ENCODE measurements at regions not wholly inside any gene's neighbourhood (a gene's known extent, or its start where the extent isn't known, plus 50 kb on each side); places are given as distances from the start of the nearest gene placed in this dataset.

GRCh38 chr14:66081594-66082376 lies 404.4 kb upstream of the CCDC196 start:
- no peaks in the 10 kb centered on the region for H3K79me2 ChIP-seq (ENCODE audit: insufficient read depth, low read depth)
- no peak overlapping the region for H3K4me2 ChIP-seq
- no peaks in the 10 kb centered on the region for H3K36me3 ChIP-seq (ENCODE audit: insufficient read depth)
- no peak overlapping the region for H3K27ac ChIP-seq
- H4K20me1 ChIP-seq (ENCODE audit: insufficient read depth) = no peaks in the 10 kb centered on the region
- no peak overlapping the region for H3K4me3 ChIP-seq (IDR thresholded peaks at IDR 0.05; ENCODE audit: insufficient read depth, low read depth, low read length)
- H3K9ac ChIP-seq = no peak overlapping the region
- H3K4me1 ChIP-seq (ENCODE audit: low read depth, poor library complexity, severe bottlenecking) = no peaks in the 10 kb centered on the region
- TF ChIP-seq CTCF (conservative IDR thresholded peaks at IDR 0.05; ENCODE audit: low read depth, low read length) = no peak
- H3K27me3 ChIP-seq (ENCODE audit: insufficient read depth, low read depth) = no peaks in the 10 kb centered on the region
- H2AFZ ChIP-seq (ENCODE audit: low read depth) = no peak overlapping the region

GRCh38 chr14:66085224-66085623 lies 400.9 kb upstream of the CCDC196 start:
- H3K9ac ChIP-seq = no peak overlapping the region
- no peak for TF ChIP-seq CTCF (conservative IDR thresholded peaks at IDR 0.05; ENCODE audit: low read depth, low read length)

GRCh38 chr14:66085665-66086064 lies 400.5 kb upstream of the CCDC196 start:
- Histone ChIP-seq H3K27ac (no peak overlapping the region), H3K4me1 (ENCODE audit: low read depth, poor library complexity, severe bottlenecking) (no peaks in the 10 kb centered on the region), H3K9ac (no peak overlapping the region), H3K4me3 (IDR thresholded peaks at IDR 0.05; ENCODE audit: insufficient read depth, low read depth, low read length) (no peak overlapping the region), H4K20me1 (ENCODE audit: insufficient read depth) (no peaks in the 10 kb centered on the region), H2AFZ (ENCODE audit: low read depth) (no peak overlapping the region), H3K36me3 (ENCODE audit: insufficient read depth) (no peaks in the 10 kb centered on the region), H3K79me2 (ENCODE audit: insufficient read depth, low read depth) (no peaks in the 10 kb centered on the region), H3K4me2 (no peak overlapping the region), H3K27me3 (ENCODE audit: insufficient read depth, low read depth) (no peaks in the 10 kb centered on the region)
- TF ChIP-seq CTCF (conservative IDR thresholded peaks at IDR 0.05; ENCODE audit: low read depth, low read length) = no peak

More at GRCh38 chr14:66085224-66085623, 400.9 kb upstream of the CCDC196 start:
- H3K27ac ChIP-seq = no peak overlapping the region
- H4K20me1 ChIP-seq (ENCODE audit: insufficient read depth) = no peaks in the 10 kb centered on the region
- no peaks in the 10 kb centered on the region for H3K36me3 ChIP-seq (ENCODE audit: insufficient read depth)
- no peak overlapping the region for H3K4me3 ChIP-seq (IDR thresholded peaks at IDR 0.05; ENCODE audit: insufficient read depth, low read depth, low read length)
- no peaks in the 10 kb centered on the region for H3K27me3 ChIP-seq (ENCODE audit: insufficient read depth, low read depth)
- no peak overlapping the region for H3K4me2 ChIP-seq
- no peak overlapping the region for H2AFZ ChIP-seq (ENCODE audit: low read depth)
- H3K79me2 ChIP-seq (ENCODE audit: insufficient read depth, low read depth) = no peaks in the 10 kb centered on the region
- H3K4me1 ChIP-seq (ENCODE audit: low read depth, poor library complexity, severe bottlenecking) = no peaks in the 10 kb centered on the region

GRCh38 chr14:66087231-66087630 lies 398.9 kb upstream of the CCDC196 start:
- no peak overlapping the region for H3K4me2 ChIP-seq
- H2AFZ ChIP-seq (ENCODE audit: low read depth) = no peak overlapping the region
- H3K9ac ChIP-seq = no peak overlapping the region
- H3K36me3 ChIP-seq (ENCODE audit: insufficient read depth) = no peaks in the 10 kb centered on the region
- H4K20me1 ChIP-seq (ENCODE audit: insufficient read depth) = no peaks in the 10 kb centered on the region
- no peak for TF ChIP-seq CTCF (conservative IDR thresholded peaks at IDR 0.05; ENCODE audit: low read depth, low read length)
- no peak overlapping the region for H3K27ac ChIP-seq
- H3K4me1 ChIP-seq (ENCODE audit: low read depth, poor library complexity, severe bottlenecking) = no peaks in the 10 kb centered on the region
- no peak overlapping the region for H3K4me3 ChIP-seq (IDR thresholded peaks at IDR 0.05; ENCODE audit: insufficient read depth, low read depth, low read length)
- H3K27me3 ChIP-seq (ENCODE audit: insufficient read depth, low read depth) = no peaks in the 10 kb centered on the region
- no peaks in the 10 kb centered on the region for H3K79me2 ChIP-seq (ENCODE audit: insufficient read depth, low read depth)

Data from KMS-11 (cell line).